ENCODE measurements at regions not wholly inside any gene's neighbourhood (a gene's known extent, or its start where the extent isn't known, plus 50 kb on each side); places are given as distances from the start of the nearest gene placed in this dataset.

- H3K9me3 ChIP-seq (replicated peaks; ENCODE audit: control insufficient read depth, insufficient read depth, low read length) = no peaks in the 10 kb centered on the region
- DNase-seq (ENCODE audit: low read depth, low spot score) = no peak
- no TSS peak for BruUV-seq (replicated peaks)
- H3K9me1 ChIP-seq (replicated peaks; ENCODE audit: control insufficient read depth, extremely low read depth, insufficient read depth, low read length) = no peaks in the 10 kb centered on the region
- H3K4me3 ChIP-seq (replicated peaks in 1 of 3; ENCODE audit: insufficient read depth in 1 of 3, low read depth in 1 of 3, low read length in 3 of 3) = no peak overlapping the region
- TF ChIP-seq MAX (IDR thresholded peaks at IDR 0.05; ENCODE audit: insufficient read depth, insufficient read length) (no peak), POLR2A (IDR thresholded peaks at IDR 0.05; ENCODE audit: low read depth, low read length) (no peak), POLR2AphosphoS5 (IDR thresholded peaks at IDR 0.05; ENCODE audit: insufficient read depth, low read depth, low read length) (no peak), GATA2 (IDR thresholded peaks at IDR 0.05; ENCODE audit: insufficient read depth, insufficient read length, low read depth, low read length) (no peak), CTCF (IDR thresholded peaks at IDR 0.05; ENCODE audit: extremely low read depth in 1 of 2, insufficient read depth in 1 of 2, low read depth in 1 of 2, low read length in 2 of 2) (no peak), FOS (IDR thresholded peaks at IDR 0.05; ENCODE audit: borderline replicate concordance, insufficient read depth, low read length) (no peak), JUN (IDR thresholded peaks at IDR 0.05; ENCODE audit: borderline replicate concordance, insufficient read depth, insufficient read length, low read depth) (no peak)
- POLR2A ChIA-PET = no interaction called here
- no peak overlapping the region for H3K9ac ChIP-seq (replicated peaks; ENCODE audit: extremely low read depth, insufficient read depth, low read length)
- no peak for FAIRE-seq
- H3K4me1 ChIP-seq (ENCODE audit: control insufficient read depth, extremely low read depth, insufficient read depth, low read length) = no peaks in the 10 kb centered on the region
- intact Hi-C loops (cut with micrococcal nuclease) (no loop called here), dilution Hi-C loops (cut with MboI; ENCODE audit: extremely low pct_ligation_motif_present, low sequenced_read_pairs) (no loop called here)
- H3K79me2 ChIP-seq (ENCODE audit: control insufficient read depth, insufficient read depth, low read length) = no peaks in the 10 kb centered on the region
- no peak overlapping the region for H3K27ac ChIP-seq (ENCODE audit: insufficient read depth, low read depth, low read length)
- H3K27me3 ChIP-seq (ENCODE audit: control insufficient read depth in 2 of 2, insufficient read depth in 2 of 2, low read length in 2 of 2) = no peaks in the 10 kb centered on the region
- CTCF ChIA-PET = no interaction called here
- H2AFZ ChIP-seq (ENCODE audit: low read depth, low read length) = no peak overlapping the region
- H3K36me3 ChIP-seq (ENCODE audit: control insufficient read depth in 2 of 2, extremely low read depth in 1 of 2, insufficient read depth in 2 of 2, low read length in 2 of 2) = no peaks in the 10 kb centered on the region
- H3K4me2 ChIP-seq (ENCODE audit: insufficient read depth, low read length) = no peak overlapping the region
- H4K20me1 ChIP-seq (replicated peaks; ENCODE audit: control insufficient read depth, extremely low read depth, insufficient read depth, low read length) = no peaks in the 10 kb centered on the region
These were observed 178.8 kb downstream of the EXOC5 start for GRCh38 chr14:57089901-57090300.
